Epithelial cell of prostate (primary cell): ENCODE measurements at regions not wholly inside any gene's neighbourhood (a gene's known extent, or its start where the extent isn't known, plus 50 kb on each side); places are given as distances from the start of the nearest gene placed in this dataset.

Source experiments
- DNase-seq: peaks from one replicate; pipeline ENCODE4 v3.0.0-alpha.2; 2011; ENCODE audit warnings: low read depth, low spot score
- H3K27ac ChIP-seq: fragments of 450-650 bp; 2 replicates; pipeline ENCODE4 v1.5.1; 2017; ENCODE audit warnings: mild to moderate bottlenecking

GRCh38 chr16:86035906-86036305 lies 136.9 kb downstream of the IRF8 start:
- no peak overlapping the region for H3K27ac ChIP-seq
- DNase-seq: no peak

- DNase-seq: no peak
- no peak overlapping the region for H3K27ac ChIP-seq
Observed at GRCh38 chr16:86037999-86038925, 139.3 kb downstream of the IRF8 start.

DNA sequence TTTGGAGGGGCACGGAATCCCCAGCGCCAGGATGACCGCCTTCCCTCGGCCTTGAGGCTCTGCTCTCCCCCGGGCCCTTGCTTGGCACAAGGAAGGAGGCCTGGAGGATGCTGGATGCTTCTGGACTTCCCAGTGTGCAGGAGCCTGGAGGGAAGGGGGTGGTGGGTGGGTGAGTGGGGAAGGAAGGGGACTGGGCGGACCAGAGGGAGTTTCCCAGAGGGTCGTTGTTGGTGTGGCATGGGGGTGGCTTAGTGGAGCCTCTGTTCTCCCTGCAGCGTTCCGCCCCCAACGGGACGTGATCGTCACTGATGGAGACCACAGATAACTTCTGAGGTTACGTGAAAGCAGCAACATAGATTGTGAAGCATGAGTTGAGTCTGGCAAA lies 140.0 kb downstream of the IRF8 start:
- no peak for DNase-seq
- H3K27ac ChIP-seq: no peak overlapping the region

DNA sequence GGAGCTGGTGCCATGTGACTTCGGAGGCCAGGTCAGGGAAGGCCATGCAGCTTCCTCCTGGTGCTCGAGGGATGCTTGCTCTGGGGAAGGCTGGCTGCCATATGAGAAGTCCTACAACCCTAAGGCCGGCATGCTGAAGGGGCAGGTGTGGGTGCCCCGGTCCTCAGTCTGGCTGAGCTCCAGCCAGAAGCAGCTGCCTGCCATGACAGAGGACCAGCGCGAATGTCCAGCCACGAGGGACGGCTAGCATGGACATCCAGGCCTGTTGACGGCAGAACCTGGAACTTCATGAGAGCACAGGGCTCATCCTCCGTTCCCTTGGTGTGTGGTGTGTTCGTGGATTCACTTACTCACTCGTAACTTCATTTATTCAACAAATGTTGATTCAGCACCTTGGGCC lies 140.6 kb downstream of the IRF8 start:
- no peak for DNase-seq
- H3K27ac ChIP-seq: no peak overlapping the region

GRCh38 chr16:86040496-86040895 lies 141.5 kb downstream of the IRF8 start:
- no peak for DNase-seq
- H3K27ac ChIP-seq: no peak overlapping the region

- DNase-seq: no peak
- H3K27ac ChIP-seq: no peak overlapping the region
Observed at GRCh38 chr16:86041215-86041614, 142.3 kb downstream of the IRF8 start.

GRCh38 chr16:86041807-86042206 lies 142.8 kb downstream of the IRF8 start:
- H3K27ac ChIP-seq: no peak overlapping the region
- no peak for DNase-seq

- H3K27ac ChIP-seq: no peak overlapping the region
- DNase-seq: no peak
Observed at GRCh38 chr16:86042393-86042792, 143.4 kb downstream of the IRF8 start.

- no peak overlapping the region for H3K27ac ChIP-seq
- no peak for DNase-seq
Observed at GRCh38 chr16:86042996-86043725, 144.2 kb downstream of the IRF8 start.

GRCh38 chr16:86044241-86044671 lies 145.3 kb downstream of the IRF8 start:
- no peak for DNase-seq
- H3K27ac ChIP-seq: no peak overlapping the region

GRCh38 chr16:86044881-86045590 lies 146.1 kb downstream of the IRF8 start:
- no peak overlapping the region for H3K27ac ChIP-seq
- DNase-seq: no peak

GRCh38 chr16:86045591-86045971 lies 146.6 kb downstream of the IRF8 start:
- DNase-seq: no peak
- no peak overlapping the region for H3K27ac ChIP-seq

GRCh38 chr16:86046026-86046425 lies 147.1 kb downstream of the IRF8 start:
- no peak overlapping the region for H3K27ac ChIP-seq

GRCh38 chr16:86046667-86047270 lies 147.8 kb downstream of the IRF8 start:
- no peak overlapping the region for H3K27ac ChIP-seq
- DNase-seq: no peak

More at GRCh38 chr16:86046026-86046425, 147.1 kb downstream of the IRF8 start:
- no peak for DNase-seq

GRCh38 chr16:86048221-86048620 lies 149.3 kb downstream of the IRF8 start:
- no peak for DNase-seq
- H3K27ac ChIP-seq: no peak overlapping the region

DNA sequence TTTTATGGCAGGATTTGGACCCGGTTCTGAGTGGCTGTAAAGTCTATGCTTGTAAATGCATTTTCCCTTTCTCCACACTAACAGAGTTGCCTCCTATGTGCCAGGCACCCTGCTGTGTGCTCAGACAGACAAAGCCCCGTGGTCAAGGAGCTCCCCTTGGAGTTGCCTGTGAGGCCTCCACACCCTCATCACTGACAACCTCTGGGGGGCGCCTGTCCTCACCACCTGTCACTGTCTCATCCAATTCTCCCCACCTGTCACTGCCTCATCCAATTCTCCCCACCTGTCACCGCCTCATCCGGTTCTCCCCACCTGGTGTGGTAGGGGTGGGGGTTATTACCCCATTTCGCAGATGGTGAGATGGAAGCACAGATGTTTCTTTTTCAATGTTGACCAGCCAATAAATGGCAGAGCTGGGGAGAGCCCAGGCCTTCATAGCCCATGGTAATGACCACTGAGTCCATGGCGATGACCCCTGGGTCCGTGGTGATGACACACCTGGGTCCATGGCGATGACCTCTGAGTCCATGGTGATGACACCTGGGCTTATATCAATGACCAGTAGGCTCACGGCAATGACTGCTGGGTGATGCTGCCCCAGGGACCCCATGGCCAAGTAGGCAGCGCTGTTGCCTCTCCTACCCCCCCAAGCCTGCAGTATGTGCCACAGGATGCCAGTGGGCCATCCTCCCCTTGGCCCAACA lies 150.1 kb downstream of the IRF8 start:
- no peak overlapping the region for H3K27ac ChIP-seq
- no peak for DNase-seq

DNA sequence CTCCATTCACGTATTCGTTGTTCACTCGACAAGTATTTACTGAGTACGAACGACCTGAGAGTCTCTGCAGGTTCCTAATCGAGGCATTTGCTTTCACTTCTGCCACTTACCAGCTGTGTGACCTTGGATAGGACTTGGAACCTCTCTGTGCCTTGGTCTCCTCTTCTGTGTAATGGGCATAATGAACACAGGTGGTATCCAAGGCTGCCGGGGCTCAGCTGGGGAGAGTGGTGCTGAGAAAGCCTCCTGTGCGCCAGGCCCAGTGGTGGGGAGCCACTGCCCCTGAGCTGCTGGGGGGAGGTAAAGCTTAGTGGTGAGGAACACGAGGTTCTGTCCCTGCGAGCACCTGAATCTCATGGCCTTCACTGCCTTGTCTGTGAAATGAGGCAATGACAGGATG lies 150.7 kb downstream of the IRF8 start:
- no peak for DNase-seq
- H3K27ac ChIP-seq: no peak overlapping the region

DNA sequence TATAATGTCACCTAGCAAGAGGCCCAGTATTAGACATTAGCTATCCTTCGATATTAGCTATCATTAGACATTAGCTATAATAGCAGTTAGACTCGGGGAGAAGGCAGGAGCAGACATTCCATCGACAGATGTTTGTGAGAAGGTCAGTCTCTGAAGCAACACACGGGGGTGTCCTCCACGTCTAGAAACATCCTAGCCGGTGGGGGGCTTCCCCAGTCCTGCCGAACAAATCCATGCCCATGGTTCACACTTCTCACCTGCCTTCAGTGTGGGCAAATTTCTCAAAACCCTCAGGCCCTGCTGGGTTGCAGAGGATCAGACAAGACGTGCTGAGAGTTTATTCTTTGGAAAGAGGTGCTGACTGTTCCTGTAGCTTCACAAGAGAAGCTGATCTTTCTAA lies 151.1 kb downstream of the IRF8 start:
- DNase-seq: no peak
- H3K27ac ChIP-seq: no peak overlapping the region

GRCh38 chr16:86050591-86051367 lies 151.8 kb downstream of the IRF8 start:
- DNase-seq: no peak
- H3K27ac ChIP-seq: no peak overlapping the region
